VCaP (cell line): ENCODE measurements at regions not wholly inside any gene's neighbourhood (a gene's known extent, or its start where the extent isn't known, plus 50 kb on each side); places are given as distances from the start of the nearest gene placed in this dataset.
A peak's percentile ranks its signal among the peaks of the same experiment; 100 is the strongest.

Source experiments
- H3K27ac ChIP-seq: fragments of 450-650 bp; 2 replicates; pipeline ENCODE4 v1.5.1; 2017
- TF ChIP-seq, protein P1 (sequence below): fragments of 450-650 bp; conservative IDR thresholded peaks from 2 replicates; pipeline ENCODE4 v1.5.1; 2017; ENCODE audit warnings: mild to moderate bottlenecking, moderate library complexity

GRCh38 chr3:146331967-146332366 is 81.1 kb upstream of the PLSCR4 start:
- H3K27ac ChIP-seq, result no peak overlapping the region
- TF ChIP-seq, protein P1, sequence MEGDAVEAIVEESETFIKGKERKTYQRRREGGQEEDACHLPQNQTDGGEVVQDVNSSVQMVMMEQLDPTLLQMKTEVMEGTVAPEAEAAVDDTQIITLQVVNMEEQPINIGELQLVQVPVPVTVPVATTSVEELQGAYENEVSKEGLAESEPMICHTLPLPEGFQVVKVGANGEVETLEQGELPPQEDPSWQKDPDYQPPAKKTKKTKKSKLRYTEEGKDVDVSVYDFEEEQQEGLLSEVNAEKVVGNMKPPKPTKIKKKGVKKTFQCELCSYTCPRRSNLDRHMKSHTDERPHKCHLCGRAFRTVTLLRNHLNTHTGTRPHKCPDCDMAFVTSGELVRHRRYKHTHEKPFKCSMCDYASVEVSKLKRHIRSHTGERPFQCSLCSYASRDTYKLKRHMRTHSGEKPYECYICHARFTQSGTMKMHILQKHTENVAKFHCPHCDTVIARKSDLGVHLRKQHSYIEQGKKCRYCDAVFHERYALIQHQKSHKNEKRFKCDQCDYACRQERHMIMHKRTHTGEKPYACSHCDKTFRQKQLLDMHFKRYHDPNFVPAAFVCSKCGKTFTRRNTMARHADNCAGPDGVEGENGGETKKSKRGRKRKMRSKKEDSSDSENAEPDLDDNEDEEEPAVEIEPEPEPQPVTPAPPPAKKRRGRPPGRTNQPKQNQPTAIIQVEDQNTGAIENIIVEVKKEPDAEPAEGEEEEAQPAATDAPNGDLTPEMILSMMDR, result no peak

- TF ChIP-seq, protein P1, result peak; percentile 61
- no peak overlapping the region for H3K27ac ChIP-seq
Measured at GRCh38 chr3:146326875-146327543, 76.1 kb upstream of the PLSCR4 start.

- TF ChIP-seq, protein P1, result no peak
- no peak overlapping the region for H3K27ac ChIP-seq
Measured at GRCh38 chr3:146325170-146325569, 74.3 kb upstream of the PLSCR4 start.

DNA sequence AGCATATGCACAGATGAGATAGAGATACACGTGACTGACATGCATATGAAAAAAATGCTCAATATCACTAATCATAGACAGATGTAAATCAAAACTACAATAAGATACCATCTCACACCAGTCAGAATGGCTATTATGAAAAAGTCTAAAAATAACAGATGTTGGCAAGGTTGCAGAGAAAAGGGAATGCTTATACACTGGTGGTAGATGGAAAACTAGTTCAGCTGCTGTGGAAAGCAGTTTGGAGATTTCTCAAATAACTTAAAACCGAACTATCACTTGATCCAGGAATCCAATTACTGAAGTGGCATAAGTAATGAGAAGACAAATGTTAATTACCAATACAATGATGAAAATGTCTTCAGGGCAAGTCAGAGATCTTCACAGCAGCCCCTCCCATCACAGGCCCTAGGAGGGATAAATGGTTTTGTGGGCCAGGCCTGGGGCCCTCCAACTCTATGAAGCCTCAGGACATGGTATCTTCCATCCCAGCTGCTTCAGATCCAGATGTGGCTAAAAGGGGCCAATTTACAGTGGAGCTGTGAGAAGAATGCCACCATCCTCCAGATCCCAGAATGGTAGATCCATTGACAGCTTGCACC is 71.4 kb upstream of the PLSCR4 start:
- H3K27ac ChIP-seq, result no peak overlapping the region
- TF ChIP-seq, protein P1, result no peak

DNA sequence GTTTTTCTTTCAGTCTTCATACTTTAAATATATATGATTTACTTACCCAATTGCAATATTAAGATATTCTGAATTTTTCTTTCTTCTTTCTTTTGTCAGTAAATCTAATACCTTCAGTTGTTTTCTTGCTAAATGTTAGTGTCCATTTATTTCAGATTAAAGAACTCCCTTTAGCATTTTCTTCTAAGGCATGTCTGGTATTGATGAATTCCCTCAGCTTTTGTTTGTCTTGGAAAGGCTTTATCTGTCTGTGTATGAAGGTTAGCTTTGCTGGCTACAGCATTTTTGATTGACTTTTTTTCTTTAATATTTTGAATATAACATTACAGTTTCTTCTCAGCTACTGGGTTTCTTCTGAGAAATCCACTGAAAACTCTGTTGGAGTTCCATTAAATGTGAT is 64.0 kb upstream of the PLSCR4 start:
- H3K27ac ChIP-seq, result no peak overlapping the region
- TF ChIP-seq, protein P1, result no peak

DNA sequence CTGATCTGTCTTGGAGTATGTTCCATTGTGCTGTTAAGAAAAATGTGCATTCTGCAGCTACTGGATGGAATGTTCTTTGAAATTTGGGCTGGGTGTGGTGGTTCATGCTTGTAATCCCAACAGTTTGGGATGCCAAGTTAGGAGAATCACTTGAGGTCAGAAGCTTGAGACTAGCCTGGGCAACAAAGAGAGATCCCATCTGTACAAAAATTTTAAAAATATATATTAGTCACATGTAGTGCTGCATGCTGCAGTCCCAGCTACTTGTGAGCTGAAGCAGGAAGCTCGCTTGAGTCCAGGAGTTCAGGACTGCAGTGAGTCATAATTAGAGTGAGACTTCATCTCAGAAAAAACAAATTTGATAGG is 62.8 kb upstream of the PLSCR4 start:
- TF ChIP-seq, protein P1, result no peak
- H3K27ac ChIP-seq, result no peak overlapping the region

DNA sequence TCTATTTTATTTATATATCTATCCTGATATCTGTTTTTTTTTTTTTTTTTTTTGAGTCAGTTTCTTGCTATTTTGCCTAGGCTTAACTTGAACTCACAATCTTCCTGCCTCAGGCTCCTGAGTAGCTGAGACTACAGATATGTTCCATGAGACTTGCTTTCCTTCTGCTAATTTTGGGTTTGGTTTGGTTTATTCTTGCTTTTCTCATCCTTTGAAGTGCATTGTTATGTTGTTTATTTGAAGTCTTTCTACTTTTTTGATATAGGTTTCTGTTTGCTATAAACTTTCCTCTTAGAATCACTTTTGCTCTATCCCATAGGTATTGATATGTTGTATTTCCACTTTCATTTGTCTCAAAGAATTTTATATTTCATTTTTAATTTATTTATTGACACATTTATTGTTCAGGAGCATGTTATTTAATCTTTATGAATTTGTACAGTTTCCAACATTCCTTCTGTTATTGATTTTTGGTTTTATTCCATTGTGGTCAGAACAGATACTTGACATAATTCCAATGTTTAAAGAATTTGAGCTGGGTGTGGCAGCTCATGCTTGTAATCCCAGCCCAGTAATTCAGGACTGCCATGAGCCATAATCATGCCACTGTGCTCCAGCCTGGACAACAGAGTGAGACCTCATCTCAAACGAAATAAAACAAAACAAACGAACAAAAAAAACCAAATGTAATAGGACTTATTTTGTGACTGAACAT is 62.3 kb upstream of the PLSCR4 start:
- TF ChIP-seq, protein P1, result no peak
- no peak overlapping the region for H3K27ac ChIP-seq
